ENCODE measurements at regions not wholly inside any gene's neighbourhood (a gene's known extent, or its start where the extent isn't known, plus 50 kb on each side); places are given as distances from the start of the nearest gene placed in this dataset.
A peak's percentile ranks its signal among the peaks of the same experiment; 100 is the strongest.

DNA sequence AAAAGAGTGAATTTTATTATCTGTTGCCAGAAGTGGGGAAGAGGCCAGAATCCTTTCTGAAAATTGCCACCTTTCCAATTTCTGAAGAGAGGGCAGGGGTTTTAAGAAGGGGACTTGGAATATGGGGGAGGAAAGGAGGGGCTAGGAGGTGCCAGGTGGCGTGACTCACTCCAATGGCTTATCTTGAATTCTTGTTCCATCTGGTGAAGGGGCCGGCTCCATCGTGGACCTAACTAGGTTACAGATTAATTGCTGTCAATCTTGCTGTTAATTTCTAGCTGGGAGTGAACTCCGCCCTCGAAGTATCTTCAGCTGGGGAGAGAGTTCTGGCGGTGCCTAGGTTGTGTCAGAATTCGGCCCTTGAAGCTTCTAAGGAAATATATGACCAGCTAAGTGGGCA lies 138.7 kb downstream of the YTHDC2 start:
- no peaks in the 10 kb centered on the region for H3K36me3 Mint-ChIP-seq
- H3K4me3 Mint-ChIP-seq: no peak overlapping the region
- no peak overlapping the region for H3K27ac Mint-ChIP-seq
- DNase-seq (ENCODE audit: low spot score) (no peak), ATAC-seq (no peak)
- no peaks in the 10 kb centered on the region for H3K9me3 Mint-ChIP-seq
- H3K27me3 Mint-ChIP-seq: peaks cover 7 to 23% of the 10 kb centered on the region in 2 donors
- H3K4me1 Mint-ChIP-seq (ENCODE audit: low read depth in 2 of 2): no peaks in the 10 kb centered on the region

DNA sequence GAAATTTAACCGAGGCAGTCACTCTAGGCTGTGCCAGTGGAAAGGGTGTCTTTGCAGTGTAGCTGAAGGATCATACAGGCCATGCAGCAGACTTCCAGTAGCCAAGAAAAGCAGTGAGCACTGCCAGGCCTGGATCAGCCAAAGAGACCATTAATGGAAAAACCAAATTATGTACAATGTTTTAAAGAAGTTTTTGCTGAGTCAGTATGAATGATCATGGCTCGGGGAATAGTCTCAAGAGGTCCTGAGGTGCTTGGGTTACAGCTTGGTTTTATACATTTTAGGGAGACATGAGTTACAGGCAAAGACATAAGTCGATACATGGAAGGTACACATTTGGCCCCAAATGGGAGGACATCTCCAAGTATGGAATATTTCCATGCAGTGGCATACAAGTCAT lies 141.3 kb downstream of the YTHDC2 start:
- Mint-ChIP-seq H3K4me1 (ENCODE audit: low read depth in 2 of 2) (no peaks in the 10 kb centered on the region), H3K36me3 (no peaks in the 10 kb centered on the region), H3K27me3 (peaks cover 2 to 5% of the 10 kb centered on the region in 2 donors), H3K27ac (no peak overlapping the region), H3K9me3 (no peaks in the 10 kb centered on the region), H3K4me3 (no peak overlapping the region)
- peak in 1 of 2 donors; percentile 28 for ATAC-seq
- DNase-seq (ENCODE audit: low spot score): no peak

DNA sequence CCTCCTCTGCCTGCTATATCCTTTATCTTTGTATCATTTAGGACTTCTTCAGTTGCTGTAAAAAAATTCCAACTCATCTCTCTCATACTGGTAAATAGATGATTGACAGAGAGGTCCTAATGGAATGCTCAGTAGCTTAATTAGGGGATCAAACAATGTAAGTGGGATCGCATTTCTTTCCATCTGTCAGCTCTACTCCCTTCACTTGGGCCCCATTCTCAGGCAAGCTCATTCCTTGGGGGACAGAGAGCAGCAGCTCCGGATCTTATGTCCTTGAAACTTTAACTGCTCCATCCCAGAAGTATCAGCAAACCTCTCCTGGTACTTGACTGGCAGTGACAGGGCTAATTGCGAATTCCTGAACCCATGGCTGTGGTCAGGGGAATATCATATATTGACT lies 146.7 kb downstream of the YTHDC2 start:
- no peaks in the 10 kb centered on the region for H3K9me3 Mint-ChIP-seq
- H3K4me3 Mint-ChIP-seq: no peak overlapping the region
- no peaks in the 10 kb centered on the region for H3K36me3 Mint-ChIP-seq
- DNase-seq (ENCODE audit: low spot score) (no peak), ATAC-seq (no peak)
- no peaks in the 10 kb centered on the region for H3K4me1 Mint-ChIP-seq (ENCODE audit: low read depth in 2 of 2)
- H3K27me3 Mint-ChIP-seq: peaks cover 6 to 29% of the 10 kb centered on the region in 2 donors
- no peak overlapping the region for H3K27ac Mint-ChIP-seq

DNA sequence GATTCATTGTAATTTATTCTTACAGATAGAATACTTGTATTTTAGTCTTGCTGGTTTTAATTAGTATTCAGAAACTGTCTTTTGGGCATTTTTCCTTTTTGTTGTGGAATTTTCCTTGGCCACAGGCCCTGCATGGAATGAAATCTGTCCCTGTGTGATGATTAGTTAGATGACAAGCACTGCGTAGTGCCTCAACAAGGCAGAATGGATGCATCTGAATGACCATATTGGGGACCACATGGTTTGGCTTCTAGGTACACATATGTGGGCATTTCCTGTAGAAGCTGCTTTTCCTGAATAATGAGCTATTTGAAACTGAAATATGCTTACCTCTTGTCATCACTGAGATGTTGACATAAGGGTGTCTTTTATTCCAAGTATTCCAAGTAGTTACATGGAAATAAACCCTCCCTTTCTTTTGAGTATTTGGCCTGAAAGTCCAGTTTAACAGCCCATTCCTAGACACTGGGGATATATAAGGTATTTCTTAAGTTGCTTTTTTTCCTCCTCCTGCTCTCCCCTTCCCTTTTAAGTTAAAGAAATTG lies 147.3 kb downstream of the YTHDC2 start:
- DNase-seq (ENCODE audit: low spot score): no peak
- no peak overlapping the region for H3K27ac Mint-ChIP-seq
- H3K9me3 Mint-ChIP-seq: no peaks in the 10 kb centered on the region
- no peaks in the 10 kb centered on the region for H3K36me3 Mint-ChIP-seq
- ATAC-seq: no peak
- H3K4me1 Mint-ChIP-seq (ENCODE audit: low read depth in 2 of 2): no peaks in the 10 kb centered on the region
- H3K4me3 Mint-ChIP-seq: no peak overlapping the region
- peaks cover 6 to 29% of the 10 kb centered on the region in 2 donors for H3K27me3 Mint-ChIP-seq

DNA sequence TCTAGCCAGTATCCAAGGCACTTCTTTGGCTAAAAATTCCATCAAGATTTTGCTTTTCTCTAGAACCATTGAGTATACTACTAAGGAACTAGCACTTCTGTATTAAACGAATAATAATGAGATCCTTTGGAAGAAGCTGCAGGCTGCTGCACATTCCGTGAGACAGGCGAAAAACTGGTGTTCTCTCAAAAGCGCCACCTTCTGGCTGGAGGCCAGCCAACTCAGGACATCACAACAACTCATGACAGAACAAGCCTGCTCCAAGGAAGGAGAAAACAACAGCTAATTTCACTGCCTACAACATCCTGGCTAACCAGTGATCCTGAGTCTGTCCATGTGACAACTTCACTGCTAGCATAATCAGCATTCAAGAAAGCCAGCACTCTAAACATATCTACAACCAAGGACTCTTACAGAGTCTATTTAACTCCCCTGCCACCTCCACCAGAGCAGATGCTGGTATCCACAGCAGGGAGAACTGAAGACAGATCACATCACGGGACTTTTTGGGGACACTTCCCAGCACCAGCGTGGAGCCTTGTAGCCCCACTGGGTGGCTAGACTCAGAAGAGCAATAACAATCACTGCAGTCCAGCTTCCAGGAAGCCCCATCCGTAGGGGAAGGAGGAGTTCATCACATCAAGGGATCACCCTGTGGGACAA lies 150.5 kb downstream of the YTHDC2 start:
- Mint-ChIP-seq H3K4me3 (no peak overlapping the region), H3K9me3 (peaks cover 6% of the 10 kb centered on the region), H3K36me3 (no peaks in the 10 kb centered on the region), H3K27me3 (peaks cover 10 to 45% of the 10 kb centered on the region in 2 donors), H3K27ac (no peak overlapping the region), H3K4me1 (ENCODE audit: low read depth in 2 of 2) (no peaks in the 10 kb centered on the region)
- no peak for DNase-seq (ENCODE audit: low spot score)
- ATAC-seq: no peak

DNA sequence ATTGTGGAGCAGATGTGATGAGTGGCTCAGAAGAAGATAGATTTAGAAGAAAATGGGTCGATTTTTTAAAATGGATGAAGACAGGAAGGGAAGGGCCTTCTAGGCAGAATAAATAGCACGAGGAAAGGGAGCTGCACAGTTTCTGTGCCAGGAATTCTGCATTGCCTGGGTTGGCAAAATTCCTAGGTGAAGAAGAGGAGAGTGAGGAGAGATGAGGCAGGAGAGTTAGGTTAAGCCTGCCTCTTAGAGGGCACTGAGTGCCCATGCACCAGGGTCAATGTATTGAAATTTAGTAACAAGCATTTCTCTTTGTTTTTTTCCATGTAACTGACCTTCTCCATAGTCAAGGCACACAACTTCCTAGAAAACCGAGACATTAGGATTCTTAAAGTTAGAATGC lies 159.5 kb downstream of the YTHDC2 start:
- no peak overlapping the region for H3K4me3 Mint-ChIP-seq
- H3K27me3 Mint-ChIP-seq: peaks cover 0 to 13% of the 10 kb centered on the region in 2 donors
- no peak overlapping the region for H3K27ac Mint-ChIP-seq
- no peaks in the 10 kb centered on the region for H3K36me3 Mint-ChIP-seq
- peaks cover 6% of the 10 kb centered on the region for H3K9me3 Mint-ChIP-seq
- ATAC-seq: no peak
- DNase-seq (ENCODE audit: low spot score): no peak
- no peaks in the 10 kb centered on the region for H3K4me1 Mint-ChIP-seq (ENCODE audit: low read depth in 2 of 2)

DNA sequence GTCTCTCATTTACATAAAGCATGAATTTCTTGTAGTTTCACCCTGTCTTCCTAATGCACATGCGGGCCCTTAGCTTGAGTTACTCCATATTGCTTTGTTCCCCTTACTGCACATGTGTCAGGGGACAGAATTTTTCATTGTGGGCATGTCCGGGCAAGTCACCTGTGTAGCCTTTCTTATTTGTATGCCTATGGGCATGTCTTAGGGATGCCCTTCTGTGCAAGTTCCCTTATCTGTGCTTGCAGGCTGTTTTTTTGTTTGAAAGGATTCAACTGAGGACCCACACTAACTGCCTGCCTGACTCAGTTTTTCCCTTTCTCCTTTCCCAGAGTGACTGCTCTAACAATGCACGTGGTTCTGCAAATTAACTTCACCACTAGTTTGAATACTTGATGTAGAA lies 161.7 kb downstream of the YTHDC2 start:
- no peaks in the 10 kb centered on the region for H3K4me1 Mint-ChIP-seq (ENCODE audit: low read depth in 2 of 2)
- no peak overlapping the region for H3K27ac Mint-ChIP-seq
- ATAC-seq: no peak
- H3K9me3 Mint-ChIP-seq: no peaks in the 10 kb centered on the region
- no peak overlapping the region for H3K4me3 Mint-ChIP-seq
- H3K36me3 Mint-ChIP-seq: no peaks in the 10 kb centered on the region
- no peak for DNase-seq (ENCODE audit: low spot score)
- H3K27me3 Mint-ChIP-seq: peaks cover 0 to 7% of the 10 kb centered on the region in 2 donors

DNA sequence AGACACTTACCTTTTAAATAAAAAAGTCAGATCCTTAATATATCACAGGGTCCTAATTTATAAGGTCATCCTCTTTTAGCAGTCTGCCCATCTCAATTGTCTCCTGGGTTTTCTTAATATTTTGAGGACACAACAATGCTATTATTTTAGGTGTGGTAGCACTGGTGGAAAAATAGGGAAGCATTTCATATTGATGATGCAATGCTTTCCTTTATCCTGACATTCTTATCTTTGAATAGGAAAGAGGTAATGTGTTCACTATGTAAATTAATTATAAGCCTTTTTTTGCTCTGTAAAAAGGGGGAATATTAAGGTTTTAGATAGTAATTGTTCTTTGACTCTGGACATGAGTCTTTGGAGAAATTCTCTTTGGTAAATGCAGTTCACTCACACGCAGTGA lies 164.7 kb downstream of the YTHDC2 start:
- Mint-ChIP-seq H3K9me3 (no peaks in the 10 kb centered on the region), H3K4me1 (ENCODE audit: low read depth in 2 of 2) (no peaks in the 10 kb centered on the region), H3K27me3 (no peaks in the 10 kb centered on the region), H3K36me3 (no peaks in the 10 kb centered on the region), H3K4me3 (no peak overlapping the region), H3K27ac (no peak overlapping the region)
- no peak for DNase-seq (ENCODE audit: low spot score)
- ATAC-seq: no peak

DNA sequence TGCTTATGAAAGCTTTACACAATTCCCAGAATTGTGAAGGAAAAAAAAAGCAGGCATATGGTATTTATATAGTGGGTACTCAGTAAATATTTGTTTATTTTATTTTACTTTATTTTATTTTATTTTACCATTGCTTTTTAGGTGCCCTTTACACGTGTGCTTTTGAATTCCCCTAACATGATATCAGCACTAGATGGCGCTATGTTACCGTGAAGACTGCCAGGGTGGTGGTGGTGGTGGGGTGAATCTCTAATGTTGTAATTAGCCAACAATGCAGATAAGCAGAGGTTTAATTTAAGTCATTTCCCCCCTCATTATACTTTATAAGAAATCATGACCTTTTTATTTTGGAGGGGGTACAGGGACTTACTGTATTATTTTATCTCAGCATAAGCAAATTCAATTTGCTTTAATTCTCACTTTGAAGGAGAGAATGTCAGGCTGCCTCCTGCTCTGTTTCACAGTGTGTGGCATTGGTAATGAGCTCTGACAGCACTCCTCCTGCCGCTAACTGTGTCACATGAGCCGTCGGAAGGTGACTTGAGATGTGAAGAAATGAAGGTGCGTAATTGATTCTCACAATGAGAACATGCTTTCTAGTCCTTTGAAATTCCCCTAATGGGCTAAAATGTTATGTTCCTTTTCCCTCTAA lies 165.6 kb downstream of the YTHDC2 start:
- Mint-ChIP-seq H3K9me3 (no peaks in the 10 kb centered on the region), H3K27me3 (no peaks in the 10 kb centered on the region), H3K4me1 (ENCODE audit: low read depth in 2 of 2) (no peaks in the 10 kb centered on the region), H3K36me3 (no peaks in the 10 kb centered on the region), H3K27ac (no peak overlapping the region), H3K4me3 (no peak overlapping the region)
- no peak for DNase-seq (ENCODE audit: low spot score)
- no peak for ATAC-seq

DNA sequence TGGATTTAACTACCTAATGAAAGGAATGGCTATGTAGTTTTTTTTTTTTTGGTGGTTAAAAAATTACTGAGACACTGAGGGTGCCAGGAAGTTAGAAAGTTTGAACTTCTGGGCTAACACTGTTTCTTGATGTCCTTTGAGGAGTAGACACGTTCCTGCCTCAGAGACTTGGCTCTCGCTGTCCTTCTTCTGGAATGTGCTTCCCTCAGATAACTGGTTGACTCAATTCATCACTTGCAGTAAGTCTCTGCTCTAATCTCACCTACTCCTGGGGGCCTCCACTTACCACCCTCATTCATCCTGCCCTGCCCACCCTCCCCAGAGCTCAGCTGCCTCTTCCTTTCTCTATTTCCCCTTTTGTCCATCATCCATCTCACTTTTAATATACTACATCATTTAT lies 167.0 kb downstream of the YTHDC2 start:
- Mint-ChIP-seq H3K27ac (no peak overlapping the region), H3K9me3 (no peaks in the 10 kb centered on the region), H3K27me3 (no peaks in the 10 kb centered on the region), H3K4me3 (no peak overlapping the region), H3K4me1 (ENCODE audit: low read depth in 2 of 2) (no peaks in the 10 kb centered on the region), H3K36me3 (no peaks in the 10 kb centered on the region)
- no peak for DNase-seq (ENCODE audit: low spot score)
- no peak for ATAC-seq

DNA sequence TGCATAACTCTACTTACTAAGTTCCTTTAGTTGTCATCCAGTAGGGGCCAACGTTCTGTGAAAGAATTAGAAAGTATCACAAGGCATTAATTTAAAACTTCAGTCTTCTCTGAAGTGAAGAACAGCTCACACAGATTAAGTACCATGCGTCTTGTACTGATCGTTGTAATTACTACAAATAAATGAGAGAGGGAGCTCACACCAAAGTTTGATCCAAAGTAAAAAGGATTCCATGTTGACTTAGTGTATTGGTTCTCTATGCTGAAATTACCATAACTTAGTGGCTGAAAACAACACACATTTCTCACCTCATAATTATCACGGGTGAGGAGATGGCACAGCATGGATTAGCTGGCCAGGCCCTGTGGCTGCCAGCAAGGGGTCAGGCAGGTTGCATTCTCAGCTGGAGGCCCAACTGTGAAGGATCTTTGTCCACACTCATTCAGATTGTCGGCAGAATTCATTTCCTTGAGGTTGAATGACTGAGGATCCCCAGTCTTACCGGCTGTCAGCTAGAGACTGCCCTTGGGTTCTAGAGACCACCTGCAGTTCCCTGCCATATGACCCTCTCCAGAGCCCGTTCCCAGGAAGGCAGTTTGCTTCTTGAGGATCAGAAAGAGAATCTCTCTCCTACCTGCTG lies 169.1 kb downstream of the YTHDC2 start:
- ATAC-seq (no peak), DNase-seq (ENCODE audit: low spot score) (no peak)
- Mint-ChIP-seq H3K27ac (no peak overlapping the region), H3K9me3 (no peaks in the 10 kb centered on the region), H3K4me1 (ENCODE audit: low read depth in 2 of 2) (no peaks in the 10 kb centered on the region), H3K36me3 (no peaks in the 10 kb centered on the region), H3K27me3 (peaks cover 0 to 2% of the 10 kb centered on the region in 2 donors), H3K4me3 (no peak overlapping the region)

DNA sequence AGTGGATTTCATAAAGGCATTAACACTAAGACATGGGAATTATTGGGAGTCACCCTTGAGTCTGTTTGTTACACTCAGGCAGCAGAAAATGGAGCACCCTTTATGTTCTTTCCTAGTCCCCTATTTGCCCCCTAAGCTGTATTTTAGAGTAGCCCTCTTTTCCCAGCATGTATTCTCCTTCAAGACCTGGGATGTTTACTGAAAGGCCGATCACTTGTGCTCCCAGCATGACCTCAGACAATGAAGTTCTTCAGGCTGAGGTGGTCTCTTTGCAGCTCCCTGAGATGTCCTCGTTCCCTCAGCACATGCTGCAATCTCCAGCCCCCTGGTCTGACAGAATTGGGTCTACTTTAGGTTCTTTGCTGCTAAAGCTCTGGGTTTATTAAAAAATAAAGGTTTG lies 169.7 kb downstream of the YTHDC2 start:
- Mint-ChIP-seq H3K4me1 (ENCODE audit: low read depth in 2 of 2) (no peaks in the 10 kb centered on the region), H3K27ac (no peak overlapping the region), H3K36me3 (no peaks in the 10 kb centered on the region), H3K4me3 (no peak overlapping the region), H3K27me3 (peaks cover 0 to 2% of the 10 kb centered on the region in 2 donors), H3K9me3 (no peaks in the 10 kb centered on the region)
- no peak for ATAC-seq
- no peak for DNase-seq (ENCODE audit: low spot score)

DNA sequence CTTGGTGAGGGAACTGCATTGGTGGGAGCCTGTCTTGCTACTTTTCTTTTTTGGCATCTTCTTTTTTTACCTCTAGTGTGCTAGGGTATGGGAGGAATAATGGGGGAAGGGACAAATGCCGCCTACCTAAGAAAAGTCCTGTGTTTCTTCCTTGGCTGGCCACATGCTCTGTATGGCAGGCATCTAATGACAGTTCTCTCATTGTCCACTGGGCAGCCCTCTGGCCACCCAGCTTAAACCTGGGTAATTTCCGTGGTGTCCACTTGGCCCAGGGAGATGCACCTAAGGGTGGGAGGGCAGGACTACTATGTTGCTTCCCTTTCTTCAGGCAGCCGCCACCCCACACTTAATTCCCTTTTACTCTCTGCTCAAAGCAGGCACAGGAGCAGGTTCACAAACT lies 173.1 kb downstream of the YTHDC2 start:
- Mint-ChIP-seq H3K4me1 (ENCODE audit: low read depth in 2 of 2) (no peaks in the 10 kb centered on the region), H3K4me3 (no peak overlapping the region), H3K27me3 (peaks cover 2 to 7% of the 10 kb centered on the region in 2 donors), H3K27ac (no peak overlapping the region), H3K9me3 (no peaks in the 10 kb centered on the region), H3K36me3 (no peaks in the 10 kb centered on the region)
- DNase-seq (ENCODE audit: low spot score) (no peak), ATAC-seq (peak in 1 of 2 donors; percentile 20)

DNA sequence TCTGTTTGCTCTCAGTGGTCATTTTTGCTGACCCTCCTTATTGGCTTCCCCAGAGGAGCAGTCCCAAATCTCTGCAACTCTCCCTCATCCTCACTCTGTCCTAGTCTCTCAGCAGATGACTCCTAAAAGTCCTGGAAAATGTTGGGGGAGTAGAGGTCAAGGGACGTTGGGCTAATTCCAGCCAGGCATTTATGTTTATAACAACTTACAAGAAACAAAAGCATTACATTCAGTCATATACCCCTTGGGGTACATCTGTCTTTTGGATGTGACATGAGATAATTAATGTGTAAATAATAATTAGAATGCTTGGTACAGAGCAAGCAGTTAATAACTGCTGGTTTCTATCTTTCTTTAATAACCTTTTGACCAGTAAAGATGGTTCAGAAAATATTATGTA lies 176.2 kb downstream of the YTHDC2 start:
- no peak overlapping the region for H3K27ac Mint-ChIP-seq
- DNase-seq (ENCODE audit: low spot score): no peak
- H3K9me3 Mint-ChIP-seq: no peaks in the 10 kb centered on the region
- H3K4me3 Mint-ChIP-seq: no peak overlapping the region
- no peak for ATAC-seq
- no peaks in the 10 kb centered on the region for H3K36me3 Mint-ChIP-seq
- no peaks in the 10 kb centered on the region for H3K4me1 Mint-ChIP-seq (ENCODE audit: low read depth in 2 of 2)
- H3K27me3 Mint-ChIP-seq: peaks cover 13 to 20% of the 10 kb centered on the region in 2 donors

Data from natural killer cell treated with Interleukin-12 subunit alpha and Interleukin-12 subunit beta and Interleukin-15 and Interleukin-18, amount 100 ng/mL, for 72 hours (primary cell).